ENCODE measurements at regions not wholly inside any gene's neighbourhood (a gene's known extent, or its start where the extent isn't known, plus 50 kb on each side); places are given as distances from the start of the nearest gene placed in this dataset.

- TF ChIP-seq GATA2 (IDR thresholded peaks at IDR 0.05; ENCODE audit: low read depth, low read length) (no peak), GATA3 (IDR thresholded peaks at IDR 0.05; ENCODE audit: low read depth, low read length) (no peak)
Measured at GRCh38 chr15:69623392-69624154, 171.0 kb downstream of the RPLP1 start.
